ENCODE measurements at regions not wholly inside any gene's neighbourhood (a gene's known extent, or its start where the extent isn't known, plus 50 kb on each side); places are given as distances from the start of the nearest gene placed in this dataset.
"Not testable (repeated sequence)": the region's sequence is repeated elsewhere in the genome, so short reads cannot be mapped to it uniquely, and the experiment has no call there.

- Histone ChIP-seq H3K27ac (ENCODE audit: low read length) (no peak overlapping the region), H3K4me2 (ENCODE audit: low read length) (no peak overlapping the region), H3K4me3 (ENCODE audit: low read length) (no peak overlapping the region), H3K27me3 (ENCODE audit: insufficient read depth, low read depth, low read length) (no peaks in the 10 kb centered on the region), H3K79me2 (replicated peaks; ENCODE audit: insufficient read depth, low read length) (no peaks in the 10 kb centered on the region), H3K9me3 (ENCODE audit: low read length) (no peaks in the 10 kb centered on the region), H3K36me3 (ENCODE audit: insufficient read depth, low read length) (no peaks in the 10 kb centered on the region), H3K9ac (ENCODE audit: low read length) (no peak overlapping the region), H2AFZ (ENCODE audit: low read depth, low read length) (no peak overlapping the region), H4K20me1 (ENCODE audit: insufficient read depth) (no peaks in the 10 kb centered on the region), H3F3A (ENCODE audit: insufficient read depth, low read length, poor library complexity, severe bottlenecking) (no peaks in the 10 kb centered on the region), H3K9me2 (ENCODE audit: insufficient read depth, low read length) (no peaks in the 10 kb centered on the region)
- TF ChIP-seq MXI1 (conservative IDR thresholded peaks at IDR 0.05; ENCODE audit: poor library complexity, severe bottlenecking) (no peak), CTCF (IDR thresholded peaks at IDR 0.05; ENCODE audit: poor library complexity, severe bottlenecking) (no peak), REST (IDR thresholded peaks at IDR 0.05; ENCODE audit: borderline replicate concordance) (no peak), EP300 (conservative IDR thresholded peaks at IDR 0.05; ENCODE audit: poor library complexity, severe bottlenecking) (no peak), RAD21 (conservative IDR thresholded peaks at IDR 0.05) (no peak), EZH2 (IDR thresholded peaks at IDR 0.05; ENCODE audit: borderline replicate concordance, insufficient read depth, low read length, poor library complexity, severe bottlenecking) (no peak), TAF1 (IDR thresholded peaks at IDR 0.05; ENCODE audit: low read depth) (no peak), SMC3 (conservative IDR thresholded peaks at IDR 0.05; ENCODE audit: poor library complexity) (no peak), POLR2AphosphoS5 (IDR thresholded peaks at IDR 0.05) (no peak)
These were observed 70.8 kb downstream of the KCNA5 start for GRCh38 chr12:5114436-5114835.

GRCh38 chr12:5121784-5122183 is 78.1 kb downstream of the KCNA5 start:
- H3K27ac ChIP-seq (ENCODE audit: low read length); H3K9ac ChIP-seq (ENCODE audit: low read length); H3K79me2 ChIP-seq (replicated peaks; ENCODE audit: insufficient read depth, low read length); H2AFZ ChIP-seq (ENCODE audit: low read depth, low read length); H3F3A ChIP-seq (ENCODE audit: insufficient read depth, low read length, poor library complexity, severe bottlenecking); H3K4me2 ChIP-seq (ENCODE audit: low read length); H3K27me3 ChIP-seq (ENCODE audit: insufficient read depth, low read depth, low read length); H3K36me3 ChIP-seq (ENCODE audit: insufficient read depth, low read length); H4K20me1 ChIP-seq (ENCODE audit: insufficient read depth); H3K9me3 ChIP-seq (ENCODE audit: low read length); H3K4me3 ChIP-seq (ENCODE audit: low read length); H3K9me2 ChIP-seq (ENCODE audit: insufficient read depth, low read length): not testable (repeated sequence)

GRCh38 chr12:5122256-5122831 is 78.7 kb downstream of the KCNA5 start:
- H3K4me2 ChIP-seq (ENCODE audit: low read length); H3K27ac ChIP-seq (ENCODE audit: low read length); H2AFZ ChIP-seq (ENCODE audit: low read depth, low read length); H3K9me2 ChIP-seq (ENCODE audit: insufficient read depth, low read length); H3K4me3 ChIP-seq (ENCODE audit: low read length); H3K79me2 ChIP-seq (replicated peaks; ENCODE audit: insufficient read depth, low read length); H3K36me3 ChIP-seq (ENCODE audit: insufficient read depth, low read length); H3K9ac ChIP-seq (ENCODE audit: low read length); H3F3A ChIP-seq (ENCODE audit: insufficient read depth, low read length, poor library complexity, severe bottlenecking); H3K27me3 ChIP-seq (ENCODE audit: insufficient read depth, low read depth, low read length); H3K9me3 ChIP-seq (ENCODE audit: low read length); H4K20me1 ChIP-seq (ENCODE audit: insufficient read depth): not testable (repeated sequence)
